ENCODE measurements at regions not wholly inside any gene's neighbourhood (a gene's known extent, or its start where the extent isn't known, plus 50 kb on each side); places are given as distances from the start of the nearest gene placed in this dataset.

GRCh38 chr5:52190737-52191136 is 597.0 kb upstream of the ITGA1 start:
- no peak overlapping the region for H3K4me3 ChIP-seq (ENCODE audit: low read depth, low read length)
- H3K27me3 ChIP-seq (ENCODE audit: control insufficient read depth, insufficient read depth, low read length) = no peaks in the 10 kb centered on the region
- no peaks in the 10 kb centered on the region for H3K36me3 ChIP-seq (ENCODE audit: control insufficient read depth, insufficient read depth, low read length)
- DNase-seq (ENCODE audit: low read depth) = no peak
- no peak for TF ChIP-seq CTCF (IDR thresholded peaks at IDR 0.05; ENCODE audit: insufficient read depth, low read length, poor library complexity, severe bottlenecking)

GRCh38 chr5:52199833-52200232 is 587.9 kb upstream of the ITGA1 start:
- Histone ChIP-seq H3K27me3 (ENCODE audit: control insufficient read depth, insufficient read depth, low read length) (no peaks in the 10 kb centered on the region), H3K4me3 (ENCODE audit: low read depth, low read length) (no peak overlapping the region), H3K36me3 (ENCODE audit: control insufficient read depth, insufficient read depth, low read length) (no peaks in the 10 kb centered on the region)
- no peak for DNase-seq (ENCODE audit: low read depth)
- TF ChIP-seq CTCF (IDR thresholded peaks at IDR 0.05; ENCODE audit: insufficient read depth, low read length, poor library complexity, severe bottlenecking) = no peak

GRCh38 chr5:52202256-52202655 is 585.5 kb upstream of the ITGA1 start:
- Histone ChIP-seq H3K27me3 (ENCODE audit: control insufficient read depth, insufficient read depth, low read length) (no peaks in the 10 kb centered on the region), H3K36me3 (ENCODE audit: control insufficient read depth, insufficient read depth, low read length) (no peaks in the 10 kb centered on the region), H3K4me3 (ENCODE audit: low read depth, low read length) (no peak overlapping the region)
- no peak for DNase-seq (ENCODE audit: low read depth)
- TF ChIP-seq CTCF (IDR thresholded peaks at IDR 0.05; ENCODE audit: insufficient read depth, low read length, poor library complexity, severe bottlenecking) = no peak

GRCh38 chr5:52204310-52204709 is 583.4 kb upstream of the ITGA1 start:
- TF ChIP-seq CTCF (IDR thresholded peaks at IDR 0.05; ENCODE audit: insufficient read depth, low read length, poor library complexity, severe bottlenecking) = no peak
- DNase-seq (ENCODE audit: low read depth) = no peak
- Histone ChIP-seq H3K36me3 (ENCODE audit: control insufficient read depth, insufficient read depth, low read length) (no peaks in the 10 kb centered on the region), H3K4me3 (ENCODE audit: low read depth, low read length) (no peak overlapping the region), H3K27me3 (ENCODE audit: control insufficient read depth, insufficient read depth, low read length) (no peaks in the 10 kb centered on the region)

Data from kidney epithelial cell (primary cell).